Uterus (tissue), 3 donors: ENCODE measurements at regions not wholly inside any gene's neighbourhood (a gene's known extent, or its start where the extent isn't known, plus 50 kb on each side); places are given as distances from the start of the nearest gene placed in this dataset.
"Not testable (repeated sequence)": the region's sequence is repeated elsewhere in the genome, so short reads cannot be mapped to it uniquely, and the experiment has no call there.

ENCODE experiments used
- DNase-seq, 2 donors: peaks; one replicate each; pipeline ENCODE4 v3.0.0-alpha.2; 2019 to 2020
- H3K27ac ChIP-seq, 2 donors: fragments of 200-600 bp; sonication (generic); 1 replicate in 1 of 2; 2 replicates in 1 of 2; pipeline ENCODE4 v1.5.1; 2016 to 2018
- H3K27me3 ChIP-seq, 2 donors: fragments of 200-600 bp; sonication (generic); one replicate each; pipeline ENCODE4 v1.5.1; 2018 to 2019; ENCODE audit warnings: control low read depth in 1 of 2
- H3K36me3 ChIP-seq, 2 donors: fragments of 200-600 bp; sonication (generic); one replicate each; pipeline ENCODE4 v1.5.1; 2019; ENCODE audit warnings: control low read depth in 1 of 2
- H3K4me1 ChIP-seq, 2 donors: fragments of 200-600 bp; sonication (generic); one replicate each; pipeline ENCODE4 v1.5.1; 2018 to 2019; ENCODE audit warnings: control low read depth in 1 of 2
- H3K4me3 ChIP-seq, 2 donors: fragments of 200-600 bp; sonication (generic); 1 replicate in 1 of 2; 2 replicates in 1 of 2; pipeline ENCODE4 v1.5.1; 2018 to 2019; ENCODE audit warnings: mild to moderate bottlenecking in 1 of 2
- H3K9me3 ChIP-seq, 2 donors: fragments of 200-600 bp; sonication (generic); one replicate each; pipeline ENCODE4 v1.5.1; 2019; ENCODE audit warnings: control low read depth in 1 of 2
- POLR2A ChIP-seq, 2 donors: fragments of 450-650 bp; IDR thresholded peaks; one replicate each; pipeline ENCODE4 v1.6.1; 2016; ENCODE audit warnings: antibody characterized with exemption in 2 of 2, mild to moderate bottlenecking in 1 of 2, moderate library complexity in 1 of 2
- intact Hi-C: fragments of 100-400 bp; cut with DNase I; formaldehyde crosslinking; loops from one replicate; pipeline ENCODE4 v1.15.1; 2023; ENCODE audit warnings: low total_unique reads
- TF ChIP-seq, protein P1 (sequence below), 4 experiments: fragments of 200-600 bp in 2 of 4; fragments of 450-650 bp in 2 of 4; sonication (generic) in 2 of 4; IDR thresholded peaks; one replicate each; pipeline ENCODE4 v1.5.1; 2016 to 2019; ENCODE audit warnings: antibody characterized with exemption in 4 of 4, mild to moderate bottlenecking in 2 of 4, moderate library complexity in 1 of 4
- donor health status: DM: yes; HTN: yes; CAD: no.

GRCh38 chr9:86483496-86483895, 129.3 kb upstream of the TUT7 start:
- Histone ChIP-seq H3K9me3 (no peaks in the 10 kb centered on the region), H3K27me3 (no peaks in the 10 kb centered on the region), H3K4me1 (no peaks in the 10 kb centered on the region), H3K4me3 (no peak overlapping the region), H3K27ac (no peak overlapping the region), H3K36me3 (no peaks in the 10 kb centered on the region)
- TF ChIP-seq, protein P1, sequence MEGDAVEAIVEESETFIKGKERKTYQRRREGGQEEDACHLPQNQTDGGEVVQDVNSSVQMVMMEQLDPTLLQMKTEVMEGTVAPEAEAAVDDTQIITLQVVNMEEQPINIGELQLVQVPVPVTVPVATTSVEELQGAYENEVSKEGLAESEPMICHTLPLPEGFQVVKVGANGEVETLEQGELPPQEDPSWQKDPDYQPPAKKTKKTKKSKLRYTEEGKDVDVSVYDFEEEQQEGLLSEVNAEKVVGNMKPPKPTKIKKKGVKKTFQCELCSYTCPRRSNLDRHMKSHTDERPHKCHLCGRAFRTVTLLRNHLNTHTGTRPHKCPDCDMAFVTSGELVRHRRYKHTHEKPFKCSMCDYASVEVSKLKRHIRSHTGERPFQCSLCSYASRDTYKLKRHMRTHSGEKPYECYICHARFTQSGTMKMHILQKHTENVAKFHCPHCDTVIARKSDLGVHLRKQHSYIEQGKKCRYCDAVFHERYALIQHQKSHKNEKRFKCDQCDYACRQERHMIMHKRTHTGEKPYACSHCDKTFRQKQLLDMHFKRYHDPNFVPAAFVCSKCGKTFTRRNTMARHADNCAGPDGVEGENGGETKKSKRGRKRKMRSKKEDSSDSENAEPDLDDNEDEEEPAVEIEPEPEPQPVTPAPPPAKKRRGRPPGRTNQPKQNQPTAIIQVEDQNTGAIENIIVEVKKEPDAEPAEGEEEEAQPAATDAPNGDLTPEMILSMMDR (IDR thresholded peaks at IDR 0.05), result no peak
- TF ChIP-seq POLR2A (IDR thresholded peaks at IDR 0.05), result no peak
- no peak for DNase-seq
- intact Hi-C loops, result loop anchor here (10.0 kb wide), 2 partner anchors 241 to 841 kb away; no protein-coding TSS in a partner anchor

DNA sequence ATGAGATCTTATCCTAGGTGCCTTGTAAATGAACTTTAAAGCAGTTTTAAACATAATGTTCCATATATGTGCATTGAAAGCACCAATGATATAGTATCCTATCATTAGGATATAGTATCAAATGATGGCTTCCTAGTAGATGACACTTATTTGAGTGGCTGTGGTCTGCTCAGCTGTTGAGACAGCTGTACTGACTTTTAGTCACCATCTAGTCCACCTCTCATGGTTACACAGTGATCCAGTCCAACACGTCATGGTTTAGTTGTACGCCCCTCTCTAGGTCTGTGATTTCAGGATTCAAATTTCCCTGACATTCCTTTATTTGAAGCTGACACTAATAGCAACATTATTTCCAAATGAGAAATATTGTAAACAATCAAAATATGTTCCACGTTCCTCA, 127.3 kb upstream of the TUT7 start:
- no peaks in the 10 kb centered on the region for H3K4me1 ChIP-seq
- no peak for DNase-seq
- no peak overlapping the region for H3K27ac ChIP-seq
- H3K9me3 ChIP-seq, result no peaks in the 10 kb centered on the region
- no peaks in the 10 kb centered on the region for H3K27me3 ChIP-seq
- H3K36me3 ChIP-seq, result no peaks in the 10 kb centered on the region
- TF ChIP-seq POLR2A (IDR thresholded peaks at IDR 0.05), result no peak
- TF ChIP-seq, protein P1 (IDR thresholded peaks at IDR 0.05), result no peak
- no peak overlapping the region for H3K4me3 ChIP-seq
- intact Hi-C loops, result loop anchor here (10.0 kb wide), 2 partner anchors 243 to 843 kb away; no protein-coding TSS in a partner anchor

- H3K9me3 ChIP-seq, intact Hi-C loops, H3K27ac ChIP-seq, H3K36me3 ChIP-seq, H3K4me3 ChIP-seq, DNase-seq, H3K27me3 ChIP-seq, H3K4me1 ChIP-seq: not testable (repeated sequence)
Measured at GRCh38 chr9:86475255-86475654, 121.0 kb upstream of the TUT7 start.

GRCh38 chr9:86471171-86471815, 117.1 kb upstream of the TUT7 start:
- DNase-seq, result no peak
- intact Hi-C loops, result no loop called here
- H3K36me3 ChIP-seq, result no peaks in the 10 kb centered on the region
- H3K4me1 ChIP-seq, result no peaks in the 10 kb centered on the region
- H3K4me3 ChIP-seq, result no peak overlapping the region
- no peaks in the 10 kb centered on the region for H3K27me3 ChIP-seq
- no peaks in the 10 kb centered on the region for H3K9me3 ChIP-seq
- TF ChIP-seq, protein P1 (IDR thresholded peaks at IDR 0.05), result no peak
- TF ChIP-seq POLR2A (IDR thresholded peaks at IDR 0.05), result no peak
- no peak overlapping the region for H3K27ac ChIP-seq

- Histone ChIP-seq H3K4me1 (no peaks in the 10 kb centered on the region), H3K9me3 (no peaks in the 10 kb centered on the region), H3K36me3 (no peaks in the 10 kb centered on the region), H3K27ac (no peak overlapping the region), H3K4me3 (no peak overlapping the region), H3K27me3 (no peaks in the 10 kb centered on the region)
- TF ChIP-seq POLR2A (IDR thresholded peaks at IDR 0.05), result no peak
- TF ChIP-seq, protein P1 (IDR thresholded peaks at IDR 0.05), result no peak
- intact Hi-C loops, result no loop called here
- no peak for DNase-seq
Measured at GRCh38 chr9:86470326-86470725, 116.1 kb upstream of the TUT7 start.
